Left renal cortex interstitium (tissue), 4 donors: ENCODE measurements at regions not wholly inside any gene's neighbourhood (a gene's known extent, or its start where the extent isn't known, plus 50 kb on each side); places are given as distances from the start of the nearest gene placed in this dataset.
"Not testable (repeated sequence)": the region's sequence is repeated elsewhere in the genome, so short reads cannot be mapped to it uniquely, and the experiment has no call there.

Experiments used
- DNase-seq, 4 donors: peaks; one replicate each; pipeline ENCODE4 v3.0.0-alpha.2; 2013; ENCODE audit warnings: low read depth in 4 of 4, low spot score in 2 of 4, missing footprints in 1 of 4

DNA sequence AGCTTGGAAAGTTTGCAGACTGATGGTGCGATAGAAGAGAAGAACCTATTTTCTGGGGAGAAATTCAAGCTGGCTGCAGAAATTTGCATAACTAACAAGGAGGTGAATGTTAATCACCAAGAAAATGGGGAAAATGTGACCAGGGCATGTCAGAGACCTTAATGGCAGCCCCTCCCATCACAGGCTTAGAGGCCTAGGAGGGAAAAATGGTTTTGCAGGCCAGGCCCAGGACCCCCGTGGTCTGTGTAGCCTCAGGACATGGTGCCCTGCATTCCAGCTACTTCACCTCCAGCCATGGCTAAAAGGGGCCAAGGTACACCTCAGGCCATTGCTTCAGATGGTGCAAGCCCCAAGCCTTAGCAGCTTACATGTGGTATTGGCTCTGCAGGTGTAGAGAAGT is 207.1 kb upstream of the CXorf66 start:
- no peak for DNase-seq

DNA sequence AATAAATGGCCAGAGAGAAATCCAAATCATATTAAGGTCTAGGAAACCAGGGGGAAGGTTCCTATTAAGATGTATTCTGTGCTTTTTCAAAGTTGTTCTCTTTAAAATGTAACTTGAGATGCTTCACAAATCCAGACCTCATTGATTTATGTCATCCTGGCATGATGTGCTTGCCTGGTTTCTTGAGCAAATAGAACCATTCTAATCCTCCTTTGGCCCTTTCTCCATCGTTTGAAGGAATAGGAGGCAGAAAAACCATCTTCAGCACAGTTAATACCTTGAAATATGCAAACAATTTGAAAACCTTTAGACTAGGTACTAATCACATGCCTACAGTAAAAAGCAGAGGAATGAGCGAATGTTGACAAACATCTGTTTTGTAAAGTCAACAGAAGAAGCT is 202.2 kb upstream of the CXorf66 start:
- no peak for DNase-seq

DNA sequence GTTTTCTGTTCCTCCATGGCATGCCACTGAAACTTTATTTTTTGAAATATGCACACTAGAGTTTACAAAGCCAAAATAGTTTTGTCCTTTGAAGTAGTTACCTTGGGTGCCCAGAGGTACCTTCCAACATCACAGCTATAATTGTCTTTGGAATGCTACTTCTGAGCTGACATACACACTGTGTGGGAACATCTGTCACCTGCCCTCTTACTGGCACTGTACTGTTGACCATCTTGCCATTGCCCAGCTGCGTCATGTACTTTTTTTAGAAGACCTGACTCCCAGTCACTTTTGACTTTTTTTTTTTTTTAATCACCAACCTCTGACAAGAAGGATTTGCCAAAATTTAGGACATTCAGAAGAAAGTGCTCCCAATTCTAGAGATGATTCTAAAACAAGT is 200.5 kb upstream of the CXorf66 start:
- DNase-seq: no peak

- DNase-seq: no peak
These were observed 199.1 kb upstream of the CXorf66 start for GRCh38 chrX:140164391-140164790.

- no peak for DNase-seq
These were observed 198.2 kb upstream of the CXorf66 start for GRCh38 chrX:140163371-140164159.

DNA sequence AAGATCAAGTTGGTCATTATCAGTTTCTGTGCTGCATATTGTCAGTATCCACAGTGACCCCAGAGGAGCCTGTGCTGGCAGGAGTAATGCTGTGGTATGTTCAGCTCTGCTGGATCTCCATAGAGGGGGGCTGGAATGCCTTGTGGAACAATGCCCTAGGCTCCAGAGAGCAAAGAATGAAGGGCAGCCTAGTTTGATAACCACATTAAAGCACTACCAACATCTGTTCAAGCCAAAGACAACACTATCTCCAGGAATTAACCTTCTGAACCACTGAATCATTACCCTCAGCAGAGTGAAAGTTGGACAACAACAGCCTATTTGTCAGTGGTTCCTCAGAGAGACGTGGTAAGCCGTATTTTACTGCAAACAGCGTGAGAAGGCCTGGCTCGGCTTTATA is 192.3 kb upstream of the CXorf66 start:
- DNase-seq: no peak

- no peak for DNase-seq
These were observed 191.8 kb upstream of the CXorf66 start for GRCh38 chrX:140157143-140157542.

- no peak for DNase-seq
These were observed 186.0 kb upstream of the CXorf66 start for GRCh38 chrX:140151316-140151715.

DNA sequence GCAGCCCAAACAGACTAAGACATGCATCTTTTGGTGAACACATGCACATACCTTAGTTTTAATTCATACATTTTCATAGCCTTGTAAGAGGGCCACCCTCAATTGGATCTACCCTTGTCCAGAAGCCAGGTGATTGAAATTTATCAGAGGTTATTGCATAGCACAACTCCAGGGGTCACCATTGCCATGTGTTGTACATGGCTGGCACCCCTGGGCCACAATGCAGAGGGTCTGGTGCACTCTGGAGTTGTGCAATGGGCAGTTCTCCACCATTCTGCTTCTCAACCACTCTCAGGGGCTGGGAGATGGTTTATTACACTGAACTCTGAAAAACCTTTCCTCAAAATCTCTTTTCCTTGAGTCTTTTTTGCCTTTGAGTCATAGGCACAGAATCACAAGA is 184.4 kb upstream of the CXorf66 start:
- no peak for DNase-seq

DNA sequence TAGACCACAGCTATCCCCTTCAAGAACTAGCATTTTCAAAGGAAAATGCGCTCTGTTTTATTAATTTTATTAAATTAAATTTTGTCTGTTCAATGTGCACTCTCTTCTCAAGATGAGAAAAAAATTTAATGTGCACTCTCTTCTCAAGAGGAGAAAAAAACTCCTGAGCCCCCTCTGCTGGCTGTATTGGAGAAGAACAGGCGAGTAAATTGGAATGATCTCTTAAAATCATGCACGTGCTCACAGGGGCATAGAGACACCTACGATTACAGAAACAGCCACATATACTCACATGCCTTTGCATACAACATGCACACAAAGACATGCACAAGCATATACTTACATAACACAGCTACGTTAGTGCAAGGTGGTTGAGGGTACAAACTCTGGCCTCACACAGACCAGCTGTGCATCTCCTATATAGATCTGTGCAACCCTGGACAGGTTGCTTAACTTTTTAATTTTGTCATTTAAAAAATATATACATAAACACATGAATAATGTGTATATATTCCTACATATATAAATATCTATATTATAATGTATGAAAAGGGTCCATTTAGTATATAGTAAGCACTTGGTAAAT is 176.2 kb upstream of the CXorf66 start:
- DNase-seq: peak in 1 of 4 donors; percentile 9

- DNase-seq: not testable (repeated sequence)
These were observed 173.2 kb upstream of the CXorf66 start for GRCh38 chrX:140138492-140138891.

- DNase-seq: not testable (repeated sequence)
These were observed 172.7 kb upstream of the CXorf66 start for GRCh38 chrX:140138065-140138464.

DNA sequence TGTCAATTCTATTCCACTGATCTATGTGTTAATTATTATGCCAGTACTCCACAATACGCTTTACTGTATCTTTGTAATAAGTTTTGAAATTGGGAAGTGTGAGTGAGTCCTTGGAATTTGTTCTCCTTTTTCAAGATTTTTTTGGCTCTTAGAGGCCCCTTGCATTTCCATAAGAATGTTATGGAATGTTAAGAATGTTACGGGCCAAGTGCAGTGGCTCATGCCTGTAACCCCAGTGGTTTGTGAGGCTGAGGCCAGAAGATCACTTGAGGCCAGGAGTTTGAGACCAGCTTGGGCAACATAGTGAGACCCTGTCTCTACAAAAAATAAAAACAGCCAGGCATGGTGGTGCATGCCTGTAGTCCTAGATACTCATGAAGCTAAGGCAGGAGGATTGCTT is 167.6 kb upstream of the CXorf66 start:
- no peak for DNase-seq

DNA sequence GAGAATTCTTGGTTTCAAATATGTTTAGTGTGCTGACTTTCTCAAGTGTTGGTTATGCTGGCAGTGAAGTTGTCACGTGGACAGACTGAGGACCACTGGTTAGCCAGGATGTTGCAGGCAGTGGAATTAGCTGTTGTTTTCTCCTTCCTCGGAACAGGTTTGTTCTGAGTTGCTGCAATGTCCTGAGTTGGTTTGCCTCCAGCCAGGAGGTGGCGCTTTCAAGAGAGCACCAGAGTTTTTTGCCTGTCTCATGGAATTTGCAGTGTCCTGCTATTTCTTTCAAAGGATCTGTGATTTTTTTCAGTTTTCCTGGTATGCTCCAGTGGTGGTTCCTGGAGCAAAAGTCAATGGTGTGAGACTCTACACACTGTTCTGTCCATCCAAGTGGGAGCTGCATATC is 158.1 kb upstream of the CXorf66 start:
- DNase-seq: no peak

GRCh38 chrX:140114059-140114458 is 148.7 kb upstream of the CXorf66 start:
- not testable (repeated sequence) for DNase-seq

GRCh38 chrX:140110081-140110650 is 144.8 kb upstream of the CXorf66 start:
- DNase-seq: no peak

- DNase-seq: no peak
These were observed 139.4 kb upstream of the CXorf66 start for GRCh38 chrX:140104760-140105159.

DNA sequence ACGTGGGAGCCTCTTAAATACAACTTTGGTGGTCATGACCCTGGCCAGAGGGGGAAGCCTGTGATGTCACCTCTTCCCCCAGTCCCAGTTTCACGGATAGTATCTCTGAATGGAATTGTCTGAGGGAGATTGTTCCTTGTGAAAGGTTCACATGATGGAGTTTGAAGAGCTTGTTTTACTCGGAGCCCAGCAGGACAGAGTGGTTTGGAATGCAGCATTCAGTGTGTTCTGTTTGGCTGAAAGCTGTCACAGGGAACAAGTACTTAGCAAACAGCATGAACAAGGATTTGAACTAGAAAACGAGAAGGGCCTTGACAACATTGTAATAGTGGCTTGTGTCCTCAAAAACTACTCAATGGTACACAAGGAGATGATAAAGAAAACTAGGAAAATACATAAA is 133.9 kb upstream of the CXorf66 start:
- DNase-seq: no peak

DNA sequence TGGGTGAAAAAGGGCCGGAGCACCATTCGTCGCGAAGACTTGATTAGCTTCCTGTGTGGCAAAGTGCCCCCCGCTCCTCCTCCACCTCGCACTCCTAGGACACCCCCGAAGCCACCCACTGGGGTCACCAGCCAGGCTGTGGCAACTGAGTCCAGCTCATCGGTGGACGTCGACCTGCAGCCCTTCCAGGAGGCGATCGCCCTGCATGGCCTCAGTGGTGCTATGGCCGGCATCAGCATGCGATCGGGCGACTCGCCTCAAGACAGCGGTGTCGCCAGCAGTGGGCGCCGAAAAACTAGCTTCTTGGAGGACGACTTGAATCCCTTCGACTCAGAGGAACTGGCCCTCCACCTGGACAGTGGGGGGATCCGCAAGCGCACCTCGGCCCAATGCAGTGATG is 126.8 kb upstream of the CXorf66 start:
- no peak for DNase-seq

- no peak for DNase-seq
These were observed 126.0 kb upstream of the CXorf66 start for GRCh38 chrX:140091125-140091886.

DNA sequence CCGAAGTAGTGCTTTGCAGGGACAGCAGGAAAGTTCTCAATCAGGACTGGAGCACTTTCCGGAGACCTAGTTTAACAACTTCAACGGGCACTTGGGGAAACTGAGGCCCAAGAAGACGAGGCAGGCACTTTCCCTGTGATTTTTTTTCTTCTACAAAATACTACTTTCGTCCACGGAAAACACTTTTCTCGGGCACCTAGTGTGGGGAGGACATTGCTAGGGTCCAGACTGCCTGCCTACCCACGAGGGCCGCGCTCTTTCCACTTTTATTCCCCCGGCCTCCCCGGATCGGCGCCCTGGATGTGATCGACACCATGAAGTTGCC is 125.4 kb upstream of the CXorf66 start:
- DNase-seq: no peak

DNA sequence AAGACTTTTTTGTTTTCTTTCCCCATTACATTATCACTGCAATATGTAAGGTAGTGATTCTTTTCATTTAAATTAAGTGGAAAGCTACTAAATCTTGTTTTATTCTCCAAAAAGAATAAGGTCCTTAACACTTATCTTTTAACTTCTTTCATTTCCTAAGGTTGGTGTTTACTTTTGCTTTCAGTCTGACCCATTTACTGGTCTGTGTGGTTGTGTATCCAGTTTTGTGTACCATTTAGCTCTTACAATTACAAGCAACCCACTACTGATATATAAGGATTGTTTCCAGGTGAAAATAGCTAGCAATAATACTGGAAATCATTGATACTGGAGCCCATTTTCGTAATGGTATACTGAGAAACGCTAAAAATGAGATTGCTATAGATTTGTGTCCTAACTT is 123.1 kb upstream of the CXorf66 start:
- no peak for DNase-seq
